ENCODE measurements at regions not wholly inside any gene's neighbourhood (a gene's known extent, or its start where the extent isn't known, plus 50 kb on each side); places are given as distances from the start of the nearest gene placed in this dataset.

- intact Hi-C loops (cut with DNase I), result no loop called here
- DNase-seq, result no peak
Measured at GRCh38 chr13:68190818-68191217, 960.7 kb upstream of the PCDH9 start.

DNA sequence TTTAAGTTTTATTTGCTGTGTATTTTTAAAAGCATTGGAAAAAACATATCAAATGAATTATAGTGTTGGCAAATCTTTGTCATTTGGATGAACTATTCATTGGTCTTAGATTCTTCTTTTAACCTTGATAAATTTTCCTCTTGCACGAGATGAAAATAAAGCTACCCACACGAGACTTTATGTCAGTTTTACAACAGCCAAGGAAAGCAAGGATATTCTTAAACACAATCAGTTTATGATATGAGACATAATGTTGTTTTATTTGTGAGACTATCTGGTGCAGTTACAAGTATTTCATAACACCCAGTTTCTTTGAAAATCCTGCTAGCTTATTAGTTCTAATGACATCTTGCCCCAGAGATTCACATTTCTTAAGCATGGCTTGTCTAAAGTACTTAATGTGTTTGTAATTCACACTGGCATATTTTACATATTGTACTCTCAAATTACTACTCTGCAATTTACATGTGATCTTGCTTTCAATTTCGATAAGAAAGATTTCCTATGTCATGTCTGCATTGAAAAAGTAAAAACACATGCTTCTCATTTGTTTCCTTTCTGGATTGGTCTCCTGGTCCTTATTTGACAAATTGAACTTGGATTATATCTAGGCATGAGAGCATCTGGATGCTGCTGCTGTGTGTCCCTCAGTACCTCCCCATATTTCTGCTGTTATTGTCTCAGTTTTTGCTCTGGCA is 955.5 kb upstream of the PCDH9 start:
- Histone ChIP-seq H3K9me3 (no peaks in the 10 kb centered on the region), H3K27me3 (no peaks in the 10 kb centered on the region), H3K27ac (no peak overlapping the region), H3K36me3 (no peaks in the 10 kb centered on the region), H3K4me3 (replicated peaks in 1 of 3) (no peak overlapping the region), H3K4me1 (no peaks in the 10 kb centered on the region)
- TF ChIP-seq, protein P1, sequence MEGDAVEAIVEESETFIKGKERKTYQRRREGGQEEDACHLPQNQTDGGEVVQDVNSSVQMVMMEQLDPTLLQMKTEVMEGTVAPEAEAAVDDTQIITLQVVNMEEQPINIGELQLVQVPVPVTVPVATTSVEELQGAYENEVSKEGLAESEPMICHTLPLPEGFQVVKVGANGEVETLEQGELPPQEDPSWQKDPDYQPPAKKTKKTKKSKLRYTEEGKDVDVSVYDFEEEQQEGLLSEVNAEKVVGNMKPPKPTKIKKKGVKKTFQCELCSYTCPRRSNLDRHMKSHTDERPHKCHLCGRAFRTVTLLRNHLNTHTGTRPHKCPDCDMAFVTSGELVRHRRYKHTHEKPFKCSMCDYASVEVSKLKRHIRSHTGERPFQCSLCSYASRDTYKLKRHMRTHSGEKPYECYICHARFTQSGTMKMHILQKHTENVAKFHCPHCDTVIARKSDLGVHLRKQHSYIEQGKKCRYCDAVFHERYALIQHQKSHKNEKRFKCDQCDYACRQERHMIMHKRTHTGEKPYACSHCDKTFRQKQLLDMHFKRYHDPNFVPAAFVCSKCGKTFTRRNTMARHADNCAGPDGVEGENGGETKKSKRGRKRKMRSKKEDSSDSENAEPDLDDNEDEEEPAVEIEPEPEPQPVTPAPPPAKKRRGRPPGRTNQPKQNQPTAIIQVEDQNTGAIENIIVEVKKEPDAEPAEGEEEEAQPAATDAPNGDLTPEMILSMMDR (IDR thresholded peaks at IDR 0.05), result no peak
- DNase-seq, result no peak
- WGBS, 2 donors, result 54% methylated on average over 3 of the region's 3 CpGs
- intact Hi-C loops (cut with DNase I), result no loop called here

More at GRCh38 chr13:68190818-68191217, 960.7 kb upstream of the PCDH9 start:
- Histone ChIP-seq H3K4me1 (no peaks in the 10 kb centered on the region), H3K9me3 (no peaks in the 10 kb centered on the region), H3K4me3 (replicated peaks in 1 of 3) (no peak overlapping the region), H3K27me3 (no peaks in the 10 kb centered on the region), H3K27ac (no peak overlapping the region), H3K36me3 (no peaks in the 10 kb centered on the region)
- WGBS, 2 donors, result 82 to 91% methylated on average over 4 of the region's 4 CpGs
- TF ChIP-seq, protein P1 (IDR thresholded peaks at IDR 0.05), result no peak
- TF ChIP-seq POLR2A (IDR thresholded peaks at IDR 0.05), result no peak

GRCh38 chr13:68176475-68176874 is 946.3 kb upstream of the PCDH9 start:
- intact Hi-C loops (cut with DNase I), result no loop called here
- TF ChIP-seq, protein P1 (IDR thresholded peaks at IDR 0.05), result no peak
- TF ChIP-seq POLR2A (IDR thresholded peaks at IDR 0.05), result no peak
- WGBS, 2 donors, result 27 to 31% methylated on average over 2 of the region's 2 CpGs
- Histone ChIP-seq H3K4me3 (replicated peaks in 1 of 3) (no peak overlapping the region), H3K27ac (no peak overlapping the region), H3K9me3 (no peaks in the 10 kb centered on the region), H3K36me3 (no peaks in the 10 kb centered on the region), H3K27me3 (no peaks in the 10 kb centered on the region), H3K4me1 (no peaks in the 10 kb centered on the region)
- DNase-seq, result no peak

- H3K27ac ChIP-seq, result no peak overlapping the region
- H3K36me3 ChIP-seq, result no peaks in the 10 kb centered on the region
- H3K9me3 ChIP-seq, result no peaks in the 10 kb centered on the region
- intact Hi-C loops (cut with DNase I), result no loop called here
- TF ChIP-seq POLR2A (IDR thresholded peaks at IDR 0.05), result no peak
- TF ChIP-seq, protein P1 (IDR thresholded peaks at IDR 0.05), result no peak
- no peaks in the 10 kb centered on the region for H3K4me1 ChIP-seq
- no peaks in the 10 kb centered on the region for H3K27me3 ChIP-seq
- no peak overlapping the region for H3K4me3 ChIP-seq (replicated peaks in 1 of 3)
- WGBS, 2 donors, result 95% methylated on average over 2 of the region's 2 CpGs
- DNase-seq, result no peak
Measured at GRCh38 chr13:68174893-68175292, 944.8 kb upstream of the PCDH9 start.

GRCh38 chr13:68173111-68173510 is 943.0 kb upstream of the PCDH9 start:
- H3K9me3 ChIP-seq, result no peaks in the 10 kb centered on the region
- no peaks in the 10 kb centered on the region for H3K4me1 ChIP-seq
- no peaks in the 10 kb centered on the region for H3K27me3 ChIP-seq
- no peak overlapping the region for H3K27ac ChIP-seq
- H3K4me3 ChIP-seq (replicated peaks in 1 of 3), result no peak overlapping the region
- DNase-seq, result no peak
- WGBS, 2 donors, result 80 to 82% methylated on average over 2 of the region's 2 CpGs
- intact Hi-C loops (cut with DNase I), result no loop called here
- H3K36me3 ChIP-seq, result no peaks in the 10 kb centered on the region
- no peak for TF ChIP-seq POLR2A (IDR thresholded peaks at IDR 0.05)
- TF ChIP-seq, protein P1 (IDR thresholded peaks at IDR 0.05), result no peak
